ENCODE measurements at regions not wholly inside any gene's neighbourhood (a gene's known extent, or its start where the extent isn't known, plus 50 kb on each side); places are given as distances from the start of the nearest gene placed in this dataset.

GRCh38 chr6:105609375-105609991 lies 206.6 kb upstream of the PREP start:
- no peak for DNase-seq (ENCODE audit: extremely low spot score, insufficient read length, low read depth)
- no peak for FAIRE-seq

DNA sequence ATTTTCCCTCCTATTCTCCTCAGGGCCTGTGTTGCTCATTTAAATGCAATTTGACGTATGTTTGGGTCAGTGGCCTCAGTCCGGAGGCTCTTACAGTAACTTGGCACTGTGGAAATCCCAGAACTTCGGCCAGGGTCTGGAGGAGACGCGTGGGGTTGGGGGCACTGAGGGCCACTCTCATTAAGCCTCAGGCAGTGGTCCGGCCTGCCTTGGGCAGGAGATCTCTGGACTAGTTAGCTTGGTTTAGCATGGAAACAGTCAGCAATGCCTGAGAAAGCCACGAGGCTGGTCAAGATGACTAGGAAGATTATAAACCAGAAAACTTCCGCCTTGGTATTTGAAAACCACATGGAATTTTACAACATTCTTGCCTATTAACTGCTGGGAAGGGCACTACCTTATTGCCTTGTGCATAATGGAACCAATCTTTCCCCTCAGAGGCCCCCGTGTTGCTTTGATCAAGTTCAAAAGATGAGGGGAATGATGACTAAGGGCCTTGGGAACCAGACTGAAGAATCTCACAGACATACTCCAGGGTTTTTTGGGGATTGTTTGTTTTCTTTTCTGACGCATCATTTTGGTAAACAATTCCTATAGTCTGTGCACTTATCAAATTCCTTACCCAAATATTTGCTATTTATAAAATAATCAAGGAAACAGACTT lies 206.0 kb upstream of the PREP start:
- DNase-seq (ENCODE audit: extremely low spot score, insufficient read length, low read depth): no peak
- FAIRE-seq: no peak

GRCh38 chr6:105607636-105608621 lies 205.0 kb upstream of the PREP start:
- no peak for FAIRE-seq
- DNase-seq (ENCODE audit: extremely low spot score, insufficient read length, low read depth): no peak

GRCh38 chr6:105606831-105607463 lies 204.1 kb upstream of the PREP start:
- FAIRE-seq (no peak), DNase-seq (ENCODE audit: extremely low spot score, insufficient read length, low read depth) (no peak)

GRCh38 chr6:105604587-105604884 lies 201.7 kb upstream of the PREP start:
- DNase-seq (ENCODE audit: extremely low spot score, insufficient read length, low read depth): no peak
- no peak for FAIRE-seq

DNA sequence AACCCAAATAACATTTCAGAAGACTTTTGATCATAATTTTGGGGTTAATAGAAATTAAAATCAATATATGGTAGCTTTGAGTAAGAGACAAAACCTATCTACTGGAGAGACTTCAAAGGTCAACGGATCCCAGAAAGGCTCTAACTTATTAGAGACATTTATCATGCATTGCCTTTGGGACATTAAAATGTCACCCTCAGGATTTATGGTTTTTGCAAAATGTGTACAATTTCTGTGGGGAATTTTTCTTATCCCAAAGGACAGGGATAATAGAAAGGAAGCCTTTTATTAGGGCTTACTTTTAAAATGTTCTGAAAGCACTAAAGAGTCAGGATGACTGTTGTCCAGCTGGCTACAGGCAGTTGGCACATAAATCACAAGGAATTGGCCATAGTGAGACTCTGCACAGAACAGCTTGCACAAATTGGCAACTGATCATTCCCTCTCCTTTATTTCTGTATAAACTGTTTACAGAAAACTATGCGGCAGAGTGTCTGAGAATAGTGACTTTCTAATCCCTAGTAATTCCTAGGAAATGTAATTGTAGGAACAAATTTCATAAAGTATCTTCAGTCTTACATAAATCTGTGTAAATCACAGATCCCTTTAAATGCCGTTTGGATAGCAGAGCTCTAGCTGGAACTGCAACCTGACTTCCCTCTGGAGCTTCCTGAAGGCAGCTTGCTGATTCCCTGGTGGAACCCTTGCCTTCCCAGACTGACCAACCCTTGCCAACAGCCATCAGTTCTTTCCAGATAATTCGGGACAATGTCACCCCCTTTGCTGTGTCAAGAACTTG lies 201.1 kb upstream of the PREP start:
- DNase-seq (ENCODE audit: extremely low spot score, insufficient read length, low read depth): no peak

DNA sequence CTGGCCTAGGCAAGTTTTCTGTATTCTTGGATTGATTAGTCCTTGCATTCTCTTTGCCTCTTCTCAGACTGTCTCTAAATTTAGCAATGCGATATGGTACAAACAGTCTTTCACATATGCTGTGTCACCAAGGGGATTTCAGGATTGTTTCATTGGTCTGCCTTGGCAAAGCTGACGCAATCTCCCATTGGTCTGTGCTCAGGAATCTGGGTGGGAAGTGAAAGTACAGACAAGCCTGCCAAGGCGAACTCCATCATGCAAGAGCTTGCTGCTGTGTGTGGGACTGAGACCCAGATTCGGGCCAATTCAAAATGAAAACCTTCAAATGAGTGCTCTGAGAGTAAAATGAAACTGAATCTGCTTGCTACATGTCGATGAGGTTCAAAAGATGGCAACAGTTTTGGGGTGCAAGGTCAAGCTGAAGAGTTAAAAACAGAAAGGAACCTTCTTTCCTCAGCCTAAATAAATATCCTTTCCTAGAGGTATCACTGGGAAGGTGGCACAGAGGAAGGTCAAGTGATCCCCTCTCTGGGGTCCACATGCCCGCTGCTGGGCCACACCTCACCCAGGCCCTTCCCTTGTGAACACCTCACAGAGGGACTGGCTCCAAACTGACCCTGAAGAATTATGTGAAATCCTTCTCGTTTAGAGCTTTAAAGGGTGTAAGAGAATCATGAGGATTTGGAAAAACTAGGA lies 198.8 kb upstream of the PREP start:
- FAIRE-seq: peak; percentile 97
- DNase-seq (ENCODE audit: extremely low spot score, insufficient read length, low read depth): peak; percentile 54

More for the DNA sequence above, 201.1 kb upstream of the PREP start:
- no peak for FAIRE-seq

GRCh38 chr6:105600336-105601260 lies 197.7 kb upstream of the PREP start:
- FAIRE-seq (peak; percentile 47), DNase-seq (ENCODE audit: extremely low spot score, insufficient read length, low read depth) (no peak)

- DNase-seq (ENCODE audit: extremely low spot score, insufficient read length, low read depth) (no peak), FAIRE-seq (no peak)
These were observed 195.4 kb upstream of the PREP start for GRCh38 chr6:105598264-105598663.

- FAIRE-seq (no peak), DNase-seq (ENCODE audit: extremely low spot score, insufficient read length, low read depth) (no peak)
These were observed 193.4 kb upstream of the PREP start for GRCh38 chr6:105596284-105596755.

DNA sequence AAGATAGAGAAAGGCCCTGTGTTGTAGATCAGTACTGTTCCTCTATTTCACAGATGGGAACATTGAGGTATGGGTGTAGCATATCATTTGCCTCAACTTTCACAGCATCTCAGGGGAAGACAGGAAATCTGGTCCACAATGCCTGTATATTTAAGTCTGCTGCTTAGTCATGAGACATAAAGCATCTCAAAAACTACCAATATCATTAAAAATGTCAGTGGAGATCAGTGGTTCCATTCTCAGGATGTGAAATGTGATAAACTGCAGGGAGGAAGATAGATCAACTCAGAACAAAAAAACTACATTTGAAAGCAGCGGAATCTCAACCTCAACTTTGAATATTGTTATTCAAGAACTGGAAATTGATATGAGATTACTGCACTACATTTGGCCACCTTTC lies 192.9 kb upstream of the PREP start:
- DNase-seq (ENCODE audit: extremely low spot score, insufficient read length, low read depth) (no peak), FAIRE-seq (no peak)

- FAIRE-seq: no peak
These were observed 191.9 kb upstream of the PREP start for GRCh38 chr6:105594821-105595220.

GRCh38 chr6:105593805-105594671 lies 191.2 kb upstream of the PREP start:
- FAIRE-seq (no peak), DNase-seq (ENCODE audit: extremely low spot score, insufficient read length, low read depth) (no peak)

More at GRCh38 chr6:105594821-105595220, 191.9 kb upstream of the PREP start:
- no peak for DNase-seq (ENCODE audit: extremely low spot score, insufficient read length, low read depth)

DNA sequence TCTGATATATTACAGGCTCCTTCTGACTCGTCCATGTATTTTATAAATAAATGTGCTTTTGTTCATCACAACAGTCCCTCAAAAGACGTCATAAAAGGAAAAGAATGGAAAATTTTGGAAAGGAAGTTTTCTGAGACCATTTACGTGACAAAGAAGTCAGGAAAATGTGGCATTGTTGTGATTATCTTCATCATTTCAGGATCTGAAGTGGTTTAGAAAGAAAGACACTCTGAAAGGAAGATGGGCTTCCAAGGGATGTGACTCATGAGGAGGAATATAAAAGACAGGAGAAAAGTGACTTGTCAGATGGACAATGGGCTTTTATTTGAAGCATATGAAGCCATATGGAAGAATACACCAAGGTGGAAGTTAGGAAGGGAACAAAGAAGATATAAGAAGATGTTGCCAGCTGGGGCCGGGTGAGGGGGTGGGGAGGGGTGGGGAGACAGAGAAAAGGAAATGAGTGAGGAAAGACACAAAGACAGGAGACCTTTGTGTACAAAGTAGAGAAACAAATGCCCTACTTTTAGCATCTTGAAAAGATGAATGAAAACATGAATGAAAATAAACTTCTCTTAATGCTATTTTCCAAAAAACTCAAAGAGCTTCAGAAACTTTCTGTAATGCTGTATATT lies 190.3 kb upstream of the PREP start:
- FAIRE-seq (no peak), DNase-seq (ENCODE audit: extremely low spot score, insufficient read length, low read depth) (no peak)

- FAIRE-seq (peak; percentile 12), DNase-seq (ENCODE audit: extremely low spot score, insufficient read length, low read depth) (no peak)
These were observed 189.4 kb upstream of the PREP start for GRCh38 chr6:105592329-105592728.

DNA sequence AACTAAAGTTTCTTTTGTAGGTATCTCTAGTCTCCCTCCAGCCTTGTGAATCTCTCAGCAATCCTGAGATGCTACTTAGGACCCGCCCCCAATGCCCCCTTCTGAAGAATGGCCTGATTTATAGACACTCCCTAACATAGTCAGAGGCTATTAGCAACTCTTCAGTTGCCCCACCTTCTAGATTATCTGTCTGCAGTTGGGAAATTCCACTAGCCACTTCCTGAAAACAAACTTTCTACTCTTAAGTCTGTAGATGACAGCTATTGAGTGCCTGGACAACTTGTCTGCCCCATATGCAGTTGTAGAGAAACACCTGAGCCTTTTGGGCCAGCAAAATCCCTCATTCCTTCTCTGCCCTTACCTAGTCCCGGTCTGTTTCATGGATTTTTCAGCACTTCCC lies 188.2 kb upstream of the PREP start:
- FAIRE-seq (peak; percentile 89), DNase-seq (ENCODE audit: extremely low spot score, insufficient read length, low read depth) (no peak)

All from GM18507 (cell line).